GM23248 (cell line): ENCODE measurements at regions not wholly inside any gene's neighbourhood (a gene's known extent, or its start where the extent isn't known, plus 50 kb on each side); places are given as distances from the start of the nearest gene placed in this dataset. TPM values are rescaled to one million over a fixed set of nuclear protein-coding genes. Genes with fewer than 3 reads are reported as not detected.

Experiments used
- DNase-seq: peaks from one replicate; pipeline ENCODE4 v3.0.0-alpha.2; 2015
- H2AFZ ChIP-seq: fragments of 200-600 bp; sonication (generic); 2 replicates; pipeline ENCODE4 v1.6.1; 2016; ENCODE audit warnings: antibody characterized with exemption
- H3F3A ChIP-seq: fragments of 200-600 bp; sonication (generic); 2 replicates; pipeline ENCODE4 v1.6.1; 2016; ENCODE audit warnings: mild to moderate bottlenecking, antibody characterized with exemption, mixed run types; ENCODE audit not compliant: insufficient read depth
- H3K27ac ChIP-seq: fragments of 200-600 bp; sonication (generic); 2 replicates; pipeline ENCODE4 v1.5.1; 2016; ENCODE audit warnings: mild to moderate bottlenecking
- H3K27me3 ChIP-seq: fragments of 200-600 bp; sonication (generic); replicated peaks from 2 replicates; pipeline ENCODE4 v1.6.1; 2016; ENCODE audit warnings: mild to moderate bottlenecking; ENCODE audit not compliant: insufficient read depth
- H3K36me3 ChIP-seq: fragments of 200-600 bp; sonication (generic); 2 replicates; pipeline ENCODE4 v1.6.1; 2016; ENCODE audit warnings: low read depth, mild to moderate bottlenecking
- H3K4me1 ChIP-seq: fragments of 200-600 bp; sonication (generic); 2 replicates; pipeline ENCODE4 v1.6.1; 2016; ENCODE audit warnings: mild to moderate bottlenecking; ENCODE audit not compliant: insufficient read depth
- H3K4me2 ChIP-seq: fragments of 200-600 bp; sonication (generic); one replicate; pipeline ENCODE4 v1.6.1; 2016; ENCODE audit warnings: mild to moderate bottlenecking; ENCODE audit not compliant: unreplicated experiment
- H3K4me3 ChIP-seq: fragments of 200-600 bp; sonication (generic); 2 replicates; pipeline ENCODE4 v1.5.1; 2016; ENCODE audit warnings: mild to moderate bottlenecking
- H3K79me2 ChIP-seq: fragments of 200-600 bp; sonication (generic); 2 replicates; pipeline ENCODE4 v1.6.1; 2016; ENCODE audit warnings: mild to moderate bottlenecking; ENCODE audit not compliant: insufficient read depth
- H3K9ac ChIP-seq: fragments of 200-600 bp; sonication (generic); 2 replicates; pipeline ENCODE4 v1.6.1; 2016; ENCODE audit warnings: mild to moderate bottlenecking
- H3K9me2 ChIP-seq: fragments of 200-600 bp; sonication (generic); 2 replicates; pipeline ENCODE4 v1.6.1; 2016; ENCODE audit warnings: mixed run types, mild to moderate bottlenecking, moderate library complexity; ENCODE audit not compliant: insufficient read depth
- H3K9me3 ChIP-seq: fragments of 200-600 bp; sonication (generic); one replicate; pipeline ENCODE4 v1.6.1; 2017; ENCODE audit warnings: low read depth
- H4K20me1 ChIP-seq: fragments of 200-600 bp; sonication (generic); 2 replicates; pipeline ENCODE4 v1.6.0; 2016; ENCODE audit not compliant: insufficient read depth
- EZH2 ChIP-seq: fragments of 200-600 bp; sonication (generic); IDR thresholded peaks from 2 replicates; pipeline ENCODE4 v1.6.1; 2018; ENCODE audit warnings: antibody characterized with exemption, mild to moderate bottlenecking; ENCODE audit not compliant: insufficient read depth, poor library complexity, severe bottlenecking
- EZH2phosphoT487 ChIP-seq: fragments of 200-600 bp; sonication (generic); IDR thresholded peaks from 2 replicates; pipeline ENCODE4 v1.6.1; 2018; ENCODE audit warnings: antibody characterized with exemption, moderate library complexity, mild to moderate bottlenecking, low read depth; ENCODE audit not compliant: insufficient read depth
- WGBS, 2 experiments: methylation state at CpG; one replicate each; pipeline ENCODE4 v1.1.6; 2015 to 2017; ENCODE audit warnings: low lambda C conversion rate in 2 of 2, low coverage in 1 of 2; ENCODE audit errors: missing lambda C conversion rate in 2 of 2; 5-methylcytosine and 5-hydroxymethylcytosine counted together
- in situ Hi-C: fragments of 300-500 bp; cut with MboI; formaldehyde crosslinking; loops from 2 replicates; pipeline ENCODE4 v1.15.0; 2020
- microRNA-seq: library from miRNA; unstranded; fragments of <30 nt; microRNA quantifications from one replicate; pipeline ENCODE4, GENCODE V29; 2016; ENCODE audit warnings: borderline number of aligned reads
- small RNA-seq: library from RNA; depleted of rRNA; stranded (forward); fragments of <200 nt; gene quantifications from one replicate; pipeline ENCODE3, GENCODE V24; 2014; ENCODE audit warnings: low read depth, low replicate concordance

GRCh38 chr10:1802413-1802812, 65.1 kb upstream of the ADARB2 start:
- TF ChIP-seq EZH2, result no peak
- TF ChIP-seq EZH2phosphoT487, result no peak
- Histone ChIP-seq H3K4me2 (no peak overlapping the region), H3F3A (no peaks in the 10 kb centered on the region), H3K36me3 (no peaks in the 10 kb centered on the region), H3K79me2 (no peaks in the 10 kb centered on the region), H3K9ac (no peak overlapping the region), H4K20me1 (no peaks in the 10 kb centered on the region), H3K4me3 (no peak overlapping the region), H3K9me2 (no peaks in the 10 kb centered on the region), H3K27me3 (no peaks in the 10 kb centered on the region), H3K9me3 (no peaks in the 10 kb centered on the region), H3K4me1 (no peaks in the 10 kb centered on the region), H2AFZ (no peak overlapping the region), H3K27ac (no peak overlapping the region)
- in situ Hi-C loops, result no loop called here
- no peak for DNase-seq
- WGBS, 2 experiments, result 14 to 18% methylated on average over 2 of the region's 2 CpGs

GRCh38 chr10:1788401-1788800, 51.1 kb upstream of the ADARB2 start:
- Histone ChIP-seq H3K36me3 (no peaks in the 10 kb centered on the region), H3K27ac (no peak overlapping the region), H3K79me2 (no peaks in the 10 kb centered on the region), H3F3A (no peaks in the 10 kb centered on the region), H3K4me1 (no peaks in the 10 kb centered on the region), H3K9me2 (no peaks in the 10 kb centered on the region), H4K20me1 (no peaks in the 10 kb centered on the region), H3K4me3 (no peak overlapping the region), H3K4me2 (no peak overlapping the region), H3K27me3 (no peaks in the 10 kb centered on the region), H3K9me3 (no peaks in the 10 kb centered on the region), H2AFZ (no peak overlapping the region), H3K9ac (no peak overlapping the region)
- in situ Hi-C loops, result no loop called here
- WGBS, 2 experiments, result 25 to 27% methylated on average over 9 of the region's 9 CpGs
- DNase-seq, result no peak
- no peak for TF ChIP-seq EZH2
- no peak for TF ChIP-seq EZH2phosphoT487

Small RNAs in the stretch of these regions (microRNA-seq; reads per million reads assigned to microRNA genes)
- not detected for gene MIR6072

Small RNAs in the stretch of these regions (small RNA-seq; reads per million reads assigned to genes)
- gene MIR6072, result not detected
- gene RNU6-576P, result not detected
- gene RNU6-889P, result not detected
